ENCODE measurements at regions not wholly inside any gene's neighbourhood (a gene's known extent, or its start where the extent isn't known, plus 50 kb on each side); places are given as distances from the start of the nearest gene placed in this dataset.
"Not testable (repeated sequence)": the region's sequence is repeated elsewhere in the genome, so short reads cannot be mapped to it uniquely, and the experiment has no call there.

DNA sequence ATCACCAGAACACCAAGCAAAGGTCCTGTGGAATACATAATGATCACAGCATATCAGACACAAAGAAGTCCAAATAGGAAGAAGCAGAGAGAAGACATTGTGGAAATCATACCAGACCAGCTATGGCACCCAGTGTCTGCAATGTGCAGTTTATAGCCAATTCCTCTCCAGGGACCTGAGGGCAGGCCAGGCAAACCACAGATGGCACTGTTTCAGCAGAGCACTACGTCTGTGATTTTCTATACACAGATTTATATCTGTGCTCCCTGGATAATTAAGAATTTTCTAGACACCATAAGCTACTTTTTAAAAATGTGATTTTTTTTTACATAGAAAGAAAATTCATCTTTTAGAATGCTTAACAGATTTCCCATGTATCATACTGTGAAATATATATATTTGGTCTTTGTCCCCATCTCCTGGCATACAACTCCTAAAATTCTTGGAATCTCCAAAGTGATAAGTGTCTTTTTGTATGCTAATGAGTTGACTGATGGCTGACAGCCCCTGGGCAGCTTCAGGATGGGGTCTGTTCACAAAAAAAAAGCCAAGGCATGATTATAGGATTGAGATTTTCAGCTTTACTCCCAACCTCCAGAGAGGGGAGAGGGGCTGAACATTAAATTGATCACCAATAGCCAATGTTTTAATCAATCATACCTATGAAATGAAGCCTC lies 498.1 kb downstream of the SIPA1L2 start:
- no peak for DNase-seq (ENCODE audit: low spot score)

DNA sequence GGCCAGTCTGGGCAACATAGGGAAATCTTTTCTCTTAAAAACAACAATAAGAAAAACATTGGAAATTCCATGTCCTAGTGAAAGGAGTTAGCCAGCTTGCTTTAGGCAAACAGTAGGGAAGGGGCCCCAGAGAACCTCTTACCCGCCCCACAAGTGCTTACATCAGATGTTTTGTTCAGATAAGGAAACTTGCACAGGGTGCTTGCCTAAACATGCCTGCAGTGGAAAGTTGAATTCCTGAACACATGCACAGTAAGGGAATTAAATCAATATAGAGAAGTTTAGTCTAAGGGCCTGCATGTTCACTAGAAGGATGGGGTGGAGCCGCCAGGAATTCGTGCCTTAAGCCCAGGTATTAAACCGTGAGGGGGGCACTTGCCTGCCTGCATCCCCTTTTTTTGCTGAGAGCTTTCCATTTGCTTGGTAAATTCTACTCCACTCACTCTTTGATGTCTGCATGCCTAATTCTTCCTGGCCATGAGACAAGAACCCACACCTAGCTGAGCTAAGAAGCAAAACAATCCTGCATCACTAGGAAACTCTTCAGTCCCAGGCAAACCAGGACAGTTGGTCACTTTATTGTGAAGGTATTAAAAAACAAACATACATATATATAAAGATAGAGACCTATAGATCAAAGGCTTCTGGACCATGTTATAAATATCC lies 499.0 kb downstream of the SIPA1L2 start:
- no peak for DNase-seq (ENCODE audit: low spot score)

DNA sequence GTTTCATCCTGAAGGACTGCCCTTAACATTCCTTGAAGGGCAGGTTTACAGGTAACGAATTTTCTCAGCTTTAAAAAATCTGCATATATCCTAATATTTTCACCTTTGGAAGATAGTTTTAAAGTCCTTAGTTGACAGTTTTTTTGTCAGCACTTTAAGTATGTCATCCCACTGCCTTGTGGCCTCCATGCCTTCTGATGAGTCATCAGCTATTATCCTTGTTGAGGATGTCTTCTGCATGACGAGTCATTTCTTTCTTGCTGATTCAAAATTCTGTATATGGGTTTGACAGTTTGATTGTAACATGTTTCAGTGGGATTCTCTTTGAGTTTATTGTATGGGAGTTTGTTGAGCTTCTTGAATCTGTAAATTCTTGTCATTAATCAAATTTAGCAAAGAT lies 500.6 kb downstream of the DISC1 start:
- no peak for DNase-seq (ENCODE audit: low spot score)

DNA sequence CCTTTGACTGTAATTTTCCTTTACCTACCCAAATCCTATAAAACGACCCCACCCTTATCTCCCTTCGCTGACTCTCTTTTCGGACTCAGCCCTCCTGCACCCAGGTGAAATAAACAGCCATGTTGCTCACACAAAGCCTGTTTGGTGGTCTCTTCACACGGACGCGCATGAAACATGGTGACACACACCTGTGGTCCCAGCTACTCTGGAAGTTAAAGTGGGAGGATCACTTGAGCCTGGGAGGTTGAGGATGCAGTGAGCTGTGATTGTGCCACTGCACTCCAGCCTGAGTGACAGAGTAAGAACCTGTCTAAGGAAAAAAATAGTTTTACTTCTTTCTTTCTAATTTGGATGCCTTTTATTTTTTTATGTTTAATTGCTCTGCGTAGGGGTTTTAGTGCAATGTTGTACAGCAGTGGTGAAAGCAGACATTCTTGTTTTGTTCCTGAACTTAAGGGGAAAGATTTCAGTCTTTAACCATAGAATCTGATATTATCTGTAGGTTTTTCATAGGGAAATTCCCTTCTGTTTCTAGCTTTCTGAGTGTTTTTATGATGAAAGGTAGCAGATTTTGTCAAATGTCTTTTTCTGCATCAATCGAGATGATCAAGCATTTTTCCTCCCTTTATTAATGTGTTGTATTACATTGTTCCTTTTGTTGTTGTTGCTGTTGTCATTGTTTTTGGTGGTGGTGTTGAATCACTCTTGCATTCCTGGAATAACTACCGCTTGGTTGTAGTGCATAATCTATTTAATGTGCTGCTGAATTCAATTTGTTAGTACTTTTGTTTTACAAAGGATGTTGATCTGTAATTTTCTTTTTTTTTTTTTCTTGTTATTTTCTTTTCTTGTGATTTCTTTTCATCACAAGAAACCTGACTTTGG lies 497.4 kb downstream of the DISC1 start:
- no peak for DNase-seq (ENCODE audit: low spot score)

DNA sequence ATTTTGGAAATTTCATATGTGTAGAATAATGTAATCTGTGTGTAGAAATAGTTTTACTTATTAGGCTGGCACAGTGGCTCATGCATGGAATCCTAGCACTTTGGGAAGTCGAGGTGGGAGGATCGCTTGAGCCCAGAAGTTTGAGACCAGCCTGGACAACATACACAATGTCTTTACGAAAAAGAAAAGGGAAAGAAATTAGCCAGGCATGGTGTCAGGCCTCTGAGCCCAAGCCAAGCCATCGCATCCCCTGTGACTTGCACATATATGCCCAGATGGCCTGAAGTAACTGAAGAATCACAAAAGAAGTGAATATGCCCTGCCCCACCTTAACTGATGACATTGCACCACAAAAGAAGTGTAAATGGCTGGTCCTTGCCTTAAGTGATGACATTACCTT lies 491.3 kb downstream of the DISC1 start:
- DNase-seq (ENCODE audit: low spot score), result not testable (repeated sequence)

DNA sequence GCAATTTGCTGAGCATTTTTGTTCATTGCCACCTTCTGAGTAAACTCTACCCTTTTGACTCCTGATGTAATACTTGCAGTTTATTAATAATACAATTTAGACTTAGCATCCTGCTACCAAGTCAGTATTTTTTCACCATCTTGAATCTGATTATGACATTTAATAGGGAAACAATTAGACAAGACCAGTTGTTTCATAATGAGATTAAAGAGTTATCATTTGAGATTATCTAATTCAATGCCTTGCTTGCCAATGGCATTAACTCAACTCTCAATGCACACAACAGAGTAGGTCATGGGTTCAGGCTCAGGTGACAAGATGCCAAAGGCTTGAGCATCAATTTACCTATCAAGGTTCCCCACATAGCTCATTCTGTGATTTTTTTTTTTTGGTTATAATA lies 488.4 kb downstream of the DISC1 start:
- DNase-seq (ENCODE audit: low spot score), result no peak

DNA sequence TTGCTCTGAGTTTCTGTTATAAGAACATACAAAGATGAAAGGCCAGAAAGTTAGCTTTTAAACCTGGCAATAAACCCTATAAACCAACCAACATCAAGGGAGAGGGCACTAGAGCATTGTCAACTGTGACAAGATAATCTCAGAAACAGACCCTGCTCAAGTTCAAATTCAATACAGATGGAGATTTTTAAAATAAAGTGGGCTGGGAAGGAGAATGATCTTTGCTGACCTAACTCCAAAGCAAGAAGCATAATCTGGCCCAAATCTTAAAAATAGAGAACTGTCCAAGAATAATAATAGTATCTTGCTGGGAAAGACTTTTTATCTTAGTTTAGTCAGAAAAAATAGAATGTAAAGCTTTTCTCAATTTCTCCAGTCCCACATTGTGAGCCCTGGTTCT lies 485.5 kb downstream of the DISC1 start:
- no peak for DNase-seq (ENCODE audit: low spot score)

DNA sequence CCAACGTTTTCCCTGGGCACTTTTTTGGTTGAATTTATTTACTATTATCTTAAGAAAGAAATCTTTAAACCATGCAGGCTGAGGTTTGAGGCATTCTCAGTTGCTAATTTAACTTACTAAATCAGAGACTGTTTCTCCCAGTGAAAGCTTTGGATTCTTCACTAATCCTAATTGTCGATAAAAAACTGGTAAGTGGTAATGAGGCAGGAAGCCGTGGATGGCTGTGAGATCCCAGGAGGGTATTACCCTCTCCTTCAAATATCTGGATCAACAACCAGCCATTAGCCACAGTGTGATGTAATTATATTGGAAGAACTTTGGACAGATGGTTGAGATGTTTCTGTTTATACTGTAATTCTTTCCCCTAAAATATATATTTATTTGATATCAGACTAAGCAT lies 485.0 kb downstream of the DISC1 start:
- DNase-seq (ENCODE audit: low spot score), result no peak

DNA sequence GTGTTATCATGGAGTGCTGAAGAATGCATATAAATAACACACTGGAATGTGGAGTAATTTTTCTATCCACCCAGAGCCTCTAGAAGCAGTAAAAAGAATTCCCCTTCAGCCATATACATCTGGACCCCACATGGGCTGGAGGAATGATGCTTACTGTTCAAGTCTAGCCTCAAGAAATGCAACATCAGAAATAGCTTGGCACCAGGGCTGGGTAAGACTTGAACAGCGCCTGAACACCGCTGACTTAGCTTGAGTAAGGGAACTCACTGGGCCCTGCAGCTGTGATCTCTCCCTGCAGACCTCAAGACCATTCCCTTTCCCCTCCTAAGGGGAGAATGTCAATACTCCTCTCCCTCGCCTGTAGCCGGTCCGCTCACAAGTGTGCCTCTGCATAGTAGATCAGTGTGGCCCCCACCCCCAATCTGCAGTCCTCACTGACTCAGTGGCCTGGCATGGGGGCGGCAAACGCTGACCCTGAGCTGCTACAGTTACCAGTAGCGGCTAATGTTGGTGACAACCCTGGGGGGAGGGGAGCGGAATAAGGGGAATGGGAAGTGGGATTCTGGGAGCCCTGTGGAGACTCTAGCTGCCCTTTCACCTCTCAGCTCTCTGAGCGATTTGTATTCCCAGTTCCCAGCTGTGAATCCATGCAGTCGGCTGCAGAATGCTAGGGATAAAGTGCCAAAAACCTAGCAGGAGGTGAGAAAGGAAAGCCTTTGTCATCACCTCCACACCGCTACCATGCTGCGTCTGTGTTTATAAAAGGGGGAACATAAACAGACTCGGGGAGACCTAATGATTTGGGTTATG lies 483.9 kb downstream of the DISC1 start:
- DNase-seq (ENCODE audit: low spot score), result no peak

DNA sequence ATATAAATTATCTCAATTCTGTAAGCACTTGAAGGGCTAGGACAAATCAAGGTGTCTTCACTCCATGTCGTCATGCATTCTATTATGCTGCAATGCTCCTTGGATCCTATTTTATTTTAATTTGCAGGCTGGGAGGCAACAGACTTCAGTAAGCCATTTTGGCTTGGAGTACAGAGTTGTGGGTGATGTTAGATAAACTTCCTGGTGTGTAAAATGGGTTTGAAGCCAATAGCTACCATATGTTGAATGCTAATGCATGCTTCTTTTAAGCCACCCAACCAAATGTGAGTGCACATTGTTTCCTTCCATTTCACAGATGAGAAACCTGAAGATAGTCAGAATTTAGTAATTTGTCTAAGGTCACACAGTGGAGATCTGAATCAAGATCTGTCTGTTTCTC lies 482.8 kb downstream of the DISC1 start:
- DNase-seq (ENCODE audit: low spot score), result no peak

DNA sequence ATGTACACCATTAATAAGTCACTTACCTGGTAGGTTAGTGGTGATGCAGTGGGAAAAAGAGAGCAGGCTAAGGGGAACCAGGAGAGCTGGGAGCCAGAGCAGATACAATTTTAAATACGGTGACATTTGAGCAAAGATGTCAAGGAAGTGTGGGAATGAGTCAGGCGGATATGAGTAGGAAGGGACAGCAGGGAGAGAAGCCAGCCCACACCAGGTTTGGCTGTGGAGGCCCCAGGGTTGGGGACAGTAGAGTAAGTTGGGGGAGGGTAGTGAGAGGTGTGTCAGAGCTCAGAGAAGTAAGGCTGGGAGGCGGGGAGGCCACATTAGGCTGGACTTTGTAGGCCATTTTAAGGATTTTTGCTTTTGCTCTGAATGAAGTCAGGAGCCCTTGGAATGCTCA lies 482.0 kb downstream of the DISC1 start:
- DNase-seq (ENCODE audit: low spot score), result no peak

DNA sequence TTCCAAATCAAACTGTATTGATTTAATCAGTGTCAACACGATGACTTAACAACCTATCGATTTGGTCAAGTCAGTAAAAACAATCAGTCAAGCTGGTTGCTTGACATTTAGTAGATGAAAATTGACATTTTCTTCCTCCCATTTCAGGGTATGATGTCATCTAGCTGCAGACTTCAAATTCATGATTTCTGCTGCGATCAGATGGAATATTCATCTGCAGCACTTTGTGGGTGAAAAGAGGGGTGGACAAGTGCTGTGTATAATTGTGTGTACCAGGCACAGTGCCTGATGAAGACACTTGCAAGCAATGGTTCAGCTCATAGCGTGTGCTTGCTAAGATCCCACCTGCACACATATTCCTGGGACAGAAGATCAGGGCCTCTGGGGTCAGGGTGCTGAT lies 479.8 kb downstream of the DISC1 start:
- no peak for DNase-seq (ENCODE audit: low spot score)

DNA sequence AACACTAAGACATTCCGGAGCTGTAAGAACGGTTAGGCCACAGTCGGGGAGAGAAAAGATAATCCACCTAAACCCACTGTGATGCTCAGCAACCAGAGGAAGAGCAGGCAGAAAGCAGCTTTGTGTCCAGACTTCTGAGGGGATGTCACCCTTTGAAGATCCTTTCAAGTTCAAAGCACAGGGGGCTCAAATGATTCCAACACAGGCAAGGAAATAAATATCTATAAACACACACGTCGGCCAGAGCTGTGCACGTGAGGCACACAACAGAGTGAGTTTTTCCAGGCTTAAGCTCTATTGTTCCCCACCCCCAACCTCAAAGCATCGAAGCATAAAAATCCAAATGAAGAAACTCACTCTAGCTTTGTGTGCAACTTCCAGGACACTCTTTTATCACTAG lies 479.0 kb downstream of the DISC1 start:
- no peak for DNase-seq (ENCODE audit: low spot score)

DNA sequence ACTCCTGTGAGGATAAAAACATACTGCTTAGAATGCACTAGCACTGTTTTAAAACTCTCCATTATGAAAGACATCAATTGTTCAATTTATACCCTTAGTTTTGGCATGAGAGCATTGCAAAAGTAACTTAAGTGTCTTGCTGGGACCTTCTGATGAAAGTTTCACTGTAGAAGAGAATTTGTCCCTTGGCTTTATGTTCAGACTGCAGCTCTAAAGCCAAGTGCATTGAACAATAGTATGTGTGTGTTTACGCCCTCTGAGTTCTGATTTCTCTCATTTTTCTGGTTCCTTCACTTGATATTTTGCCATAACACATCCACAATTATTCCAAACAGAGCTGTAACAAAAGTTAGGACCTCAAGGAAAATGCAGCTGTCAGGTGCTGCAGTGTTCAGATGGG lies 474.6 kb downstream of the DISC1 start:
- no peak for DNase-seq (ENCODE audit: low spot score)

DNA sequence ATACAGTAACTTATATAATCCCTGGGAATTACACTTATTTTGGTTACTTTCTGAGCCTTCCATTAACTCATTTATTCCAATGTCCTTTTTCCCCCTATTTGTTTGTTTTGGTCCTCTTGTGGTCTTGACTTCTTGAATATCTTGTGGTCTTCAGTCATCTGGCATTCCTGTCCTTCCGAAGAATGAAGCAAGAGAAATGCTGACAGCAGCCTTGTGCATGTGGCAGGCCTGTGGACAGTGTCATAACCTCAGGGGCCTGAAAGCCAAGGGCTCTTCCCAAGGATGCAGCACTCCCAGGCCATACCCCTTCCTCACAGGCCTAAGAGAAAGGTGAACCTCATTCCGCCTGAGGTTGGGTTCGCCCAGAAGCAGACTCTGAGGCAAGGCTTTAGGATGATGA lies 470.2 kb downstream of the DISC1 start:
- DNase-seq (ENCODE audit: low spot score), result no peak

Measured in CD4-positive, alpha-beta T cell treated with Interleukin-15 for 4 hours (primary cell).